Neural progenitor cell (in vitro differentiated cells): ENCODE measurements at regions not wholly inside any gene's neighbourhood (a gene's known extent, or its start where the extent isn't known, plus 50 kb on each side); places are given as distances from the start of the nearest gene placed in this dataset.
A peak's percentile ranks its signal among the peaks of the same experiment; 100 is the strongest.

Source experiments
- DNase-seq: peaks from one replicate; pipeline ENCODE4 v3.0.0-alpha.2; 2016; ENCODE audit warnings: low spot score
- H2AFZ ChIP-seq: fragments of 200-600 bp; sonication (generic); replicated peaks from 2 replicates; pipeline ENCODE4 v1.6.1; 2016; ENCODE audit warnings: antibody characterized with exemption
- H3F3A ChIP-seq: fragments of 200-600 bp; sonication (generic); 2 replicates; pipeline ENCODE4 v1.6.1; 2016; ENCODE audit warnings: antibody characterized with exemption, low read depth
- H3K27ac ChIP-seq: fragments of 200-600 bp; sonication (generic); 2 replicates; pipeline ENCODE4 v1.5.1; 2016; ENCODE audit warnings: mild to moderate bottlenecking
- H3K27me3 ChIP-seq: fragments of 200-600 bp; sonication (generic); 2 replicates; pipeline ENCODE4 v1.6.1; 2016; ENCODE audit warnings: mild to moderate bottlenecking, moderate library complexity
- H3K36me3 ChIP-seq: fragments of 200-600 bp; sonication (generic); 2 replicates; pipeline ENCODE4 v1.5.1; 2016
- H3K4me1 ChIP-seq: fragments of 200-600 bp; sonication (generic); 2 replicates; pipeline ENCODE4 v1.6.1; 2016; ENCODE audit warnings: mixed run types
- H3K4me2 ChIP-seq: fragments of 200-600 bp; sonication (generic); 2 replicates; pipeline ENCODE4 v1.6.1; 2016
- H3K4me3 ChIP-seq: fragments of 200-600 bp; sonication (generic); 2 replicates; pipeline ENCODE4 v1.5.1; 2016
- H3K79me2 ChIP-seq: fragments of 200-600 bp; sonication (generic); 2 replicates; pipeline ENCODE4 v1.6.1; 2016; ENCODE audit warnings: low read depth
- H3K9ac ChIP-seq: fragments of 200-600 bp; sonication (generic); 2 replicates; pipeline ENCODE4 v1.6.1; 2016
- H3K9me3 ChIP-seq: fragments of 200-600 bp; sonication (generic); 2 replicates; pipeline ENCODE4 v1.5.1; 2016; ENCODE audit warnings: low read depth
- H4K20me1 ChIP-seq: fragments of 200-600 bp; sonication (generic); 2 replicates; pipeline ENCODE4 v1.6.1; 2016; ENCODE audit warnings: low read depth
- H3K27ac Mint-ChIP-seq: 3 replicates; pipeline ENCODE4 v1.8.0; 2021; ENCODE audit warnings: mixed read lengths
- H3K27me3 Mint-ChIP-seq: 2 replicates; pipeline ENCODE4 v1.8.0; 2022; ENCODE audit warnings: low read depth, mild to moderate bottlenecking, inconsistent platforms, moderate library complexity, mixed read lengths; ENCODE audit not compliant: insufficient read depth
- H3K36me3 Mint-ChIP-seq: 3 replicates; pipeline ENCODE4 v1.8.0; 2021; ENCODE audit warnings: mixed read lengths
- H3K4me1 Mint-ChIP-seq: 3 replicates; pipeline ENCODE4 v1.8.0; 2021; ENCODE audit warnings: mixed read lengths
- H3K4me3 Mint-ChIP-seq: 3 replicates; pipeline ENCODE4 v1.8.0; 2021; ENCODE audit warnings: mild to moderate bottlenecking, moderate library complexity, mixed read lengths
- H3K9me3 Mint-ChIP-seq: 3 replicates; pipeline ENCODE4 v1.8.0; 2020; ENCODE audit warnings: mixed read lengths
- CTCF ChIP-seq: fragments of 200-600 bp; sonication (generic); IDR thresholded peaks from 2 replicates; pipeline ENCODE4 v1.5.1; 2017; ENCODE audit warnings: antibody characterized with exemption, mild to moderate bottlenecking
- EZH2 ChIP-seq: fragments of 200-600 bp; sonication (generic); IDR thresholded peaks from 2 replicates; pipeline ENCODE4 v1.6.1; 2017; ENCODE audit warnings: antibody characterized with exemption, mild to moderate bottlenecking, moderate library complexity
- EZH2phosphoT487 ChIP-seq: fragments of 200-600 bp; sonication (generic); IDR thresholded peaks from 2 replicates; pipeline ENCODE4 v1.6.1; 2017; ENCODE audit warnings: antibody characterized with exemption

GRCh38 chr6:82767037-82767436 lies 298.6 kb downstream of the UBE3D start:
- Histone ChIP-seq H2AFZ (peak overlapping the region; percentile 52), H3K27ac (no peak overlapping the region), H3K4me2 (no peak overlapping the region), H3K4me1 (peaks cover 18% of the 10 kb centered on the region), H3K9ac (no peak overlapping the region), H3F3A (peaks cover 12% of the 10 kb centered on the region), H3K9me3 (no peaks in the 10 kb centered on the region), H3K36me3 (no peaks in the 10 kb centered on the region), H3K79me2 (no peaks in the 10 kb centered on the region), H3K4me3 (no peak overlapping the region), H4K20me1 (no peaks in the 10 kb centered on the region), H3K27me3 (no peaks in the 10 kb centered on the region)
- no peaks in the 10 kb centered on the region for H3K27me3 Mint-ChIP-seq
- H3K4me1 Mint-ChIP-seq = peaks cover 15% of the 10 kb centered on the region
- no peak overlapping the region for H3K4me3 Mint-ChIP-seq
- peaks cover 5% of the 10 kb centered on the region for H3K36me3 Mint-ChIP-seq
- no peaks in the 10 kb centered on the region for H3K9me3 Mint-ChIP-seq
- DNase-seq = no peak
- peak overlapping the region; percentile 64 for H3K27ac Mint-ChIP-seq
- TF ChIP-seq EZH2 (no peak), EZH2phosphoT487 (no peak), CTCF (no peak)

GRCh38 chr6:82767447-82767846 lies 298.2 kb downstream of the UBE3D start:
- H3K9me3 Mint-ChIP-seq = no peaks in the 10 kb centered on the region
- DNase-seq = no peak
- H3K79me2 ChIP-seq = no peaks in the 10 kb centered on the region
- no peaks in the 10 kb centered on the region for H3K27me3 Mint-ChIP-seq
- H3K9me3 ChIP-seq = no peaks in the 10 kb centered on the region
- H3K4me2 ChIP-seq = no peak overlapping the region
- no peak overlapping the region for H3K4me3 ChIP-seq
- no peak overlapping the region for H3K27ac ChIP-seq
- peaks cover 12% of the 10 kb centered on the region for H3F3A ChIP-seq
- no peaks in the 10 kb centered on the region for H4K20me1 ChIP-seq
- H3K27ac Mint-ChIP-seq = peak overlapping the region; percentile 58
- H3K9ac ChIP-seq = no peak overlapping the region
- H2AFZ ChIP-seq = peak overlapping the region; percentile 60
- H3K27me3 ChIP-seq = no peaks in the 10 kb centered on the region
- no peak for TF ChIP-seq CTCF
- no peak for TF ChIP-seq EZH2phosphoT487
- no peak for TF ChIP-seq EZH2
- no peaks in the 10 kb centered on the region for H3K36me3 ChIP-seq
- peaks cover 5% of the 10 kb centered on the region for H3K36me3 Mint-ChIP-seq
- H3K4me3 Mint-ChIP-seq = no peak overlapping the region
- peaks cover 18% of the 10 kb centered on the region for H3K4me1 ChIP-seq
- H3K4me1 Mint-ChIP-seq = peaks cover 18% of the 10 kb centered on the region

GRCh38 chr6:82772851-82773717 lies 292.6 kb downstream of the UBE3D start:
- peaks cover 23% of the 10 kb centered on the region for H3F3A ChIP-seq
- H3K4me2 ChIP-seq = no peak overlapping the region
- no peaks in the 10 kb centered on the region for H3K79me2 ChIP-seq
- H3K9me3 ChIP-seq = no peaks in the 10 kb centered on the region
- Mint-ChIP-seq H3K4me3 (no peak overlapping the region), H3K36me3 (peaks cover 5% of the 10 kb centered on the region), H3K4me1 (peaks cover 52% of the 10 kb centered on the region), H3K9me3 (no peaks in the 10 kb centered on the region), H3K27ac (peak overlapping the region; percentile 97), H3K27me3 (no peaks in the 10 kb centered on the region)
- no peaks in the 10 kb centered on the region for H3K27me3 ChIP-seq
- DNase-seq = no peak
- peak overlapping the region; percentile 76 for H3K27ac ChIP-seq
- no peak overlapping the region for H2AFZ ChIP-seq
- peaks cover 62% of the 10 kb centered on the region for H3K4me1 ChIP-seq
- H3K4me3 ChIP-seq = no peak overlapping the region
- H3K9ac ChIP-seq = no peak overlapping the region
- TF ChIP-seq CTCF = no peak
- TF ChIP-seq EZH2phosphoT487 = no peak
- no peak for TF ChIP-seq EZH2
- H4K20me1 ChIP-seq = no peaks in the 10 kb centered on the region
- H3K36me3 ChIP-seq = no peaks in the 10 kb centered on the region
